ENCODE measurements at regions not wholly inside any gene's neighbourhood (a gene's known extent, or its start where the extent isn't known, plus 50 kb on each side); places are given as distances from the start of the nearest gene placed in this dataset.
"Not testable (repeated sequence)": the region's sequence is repeated elsewhere in the genome, so short reads cannot be mapped to it uniquely, and the experiment has no call there.

DNA sequence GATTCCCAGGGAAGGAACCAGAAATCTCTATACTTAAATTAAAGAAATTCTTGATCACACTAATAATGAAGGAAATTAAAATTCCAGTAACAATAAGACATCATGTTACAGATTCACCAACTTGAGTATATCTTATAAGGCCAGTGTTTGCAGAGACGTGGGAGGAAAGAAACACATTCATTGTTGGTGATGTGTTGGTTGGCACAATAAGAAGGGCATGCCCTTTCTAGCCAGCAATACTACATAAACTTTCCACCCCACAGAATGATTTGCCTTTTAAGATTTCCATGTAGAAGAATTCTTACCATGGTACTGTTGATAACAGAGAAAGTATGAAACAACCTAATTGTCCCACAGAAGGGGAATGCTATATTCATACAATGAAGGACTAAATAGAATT lies 581.5 kb downstream of the STIM2 start:
- Mint-ChIP-seq H3K4me3 (no peak overlapping the region), H3K4me1 (no peaks in the 10 kb centered on the region), H3K27me3 (no peaks in the 10 kb centered on the region), H3K9me3 (peaks cover 0 to 6% (median 2%) of the 10 kb centered on the region in 8 donors), H3K36me3 (no peaks in the 10 kb centered on the region), H3K27ac (no peak overlapping the region)
- Histone ChIP-seq H3K4me1 (ENCODE audit: insufficient read depth, low read length) (no peaks in the 10 kb centered on the region), H3K27ac (ENCODE audit: low read depth, low read length) (no peak overlapping the region), H3K36me3 (ENCODE audit: insufficient read depth, low read length) (no peaks in the 10 kb centered on the region), H3K4me3 (ENCODE audit: low read length in 2 of 2) (no peak overlapping the region), H3K9me3 (ENCODE audit: control insufficient read depth in 1 of 2, low read length in 2 of 2) (no peaks in the 10 kb centered on the region), H3K27me3 (ENCODE audit: insufficient read depth, low read length) (no peaks in the 10 kb centered on the region)
- no peak for DNase-seq
- ChIA-PET CTCF (ENCODE audit: partially characterized antibody) (no interaction called here), POLR2A (ENCODE audit: partially characterized antibody) (no interaction called here)
- intact Hi-C loops (cut with micrococcal nuclease) = no loop called here

DNA sequence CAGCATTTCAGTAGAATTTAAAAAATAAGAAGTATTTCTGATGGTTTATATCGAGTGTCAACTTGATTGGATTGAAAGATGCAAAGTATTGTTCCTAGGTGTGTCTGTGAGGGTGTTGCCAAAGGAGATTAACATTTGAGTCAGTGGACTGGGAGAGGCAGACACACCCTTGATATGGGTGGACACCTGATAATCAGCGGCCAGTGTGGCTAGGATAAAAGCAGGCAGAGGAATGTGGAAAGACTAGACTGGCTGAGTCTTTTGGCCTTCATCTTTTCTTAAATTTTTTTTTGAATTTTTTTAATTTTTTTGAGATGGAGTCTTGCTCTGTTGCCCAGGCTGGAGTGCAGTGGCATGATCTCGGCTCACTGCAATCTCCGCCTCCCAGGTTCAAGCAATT lies 582.0 kb downstream of the STIM2 start:
- POLR2A ChIA-PET (ENCODE audit: partially characterized antibody); CTCF ChIA-PET (ENCODE audit: partially characterized antibody); H3K36me3 Mint-ChIP-seq; H3K36me3 ChIP-seq (ENCODE audit: insufficient read depth, low read length); H3K4me3 Mint-ChIP-seq; H3K9me3 ChIP-seq (ENCODE audit: control insufficient read depth in 1 of 2, low read length in 2 of 2); H3K27me3 ChIP-seq (ENCODE audit: insufficient read depth, low read length); H3K4me3 ChIP-seq (ENCODE audit: low read length in 2 of 2); H3K27me3 Mint-ChIP-seq; H3K4me1 Mint-ChIP-seq; H3K27ac ChIP-seq (ENCODE audit: low read depth, low read length); H3K27ac Mint-ChIP-seq; H3K9me3 Mint-ChIP-seq; DNase-seq; H3K4me1 ChIP-seq (ENCODE audit: insufficient read depth, low read length); intact Hi-C loops (cut with micrococcal nuclease): not testable (repeated sequence)

DNA sequence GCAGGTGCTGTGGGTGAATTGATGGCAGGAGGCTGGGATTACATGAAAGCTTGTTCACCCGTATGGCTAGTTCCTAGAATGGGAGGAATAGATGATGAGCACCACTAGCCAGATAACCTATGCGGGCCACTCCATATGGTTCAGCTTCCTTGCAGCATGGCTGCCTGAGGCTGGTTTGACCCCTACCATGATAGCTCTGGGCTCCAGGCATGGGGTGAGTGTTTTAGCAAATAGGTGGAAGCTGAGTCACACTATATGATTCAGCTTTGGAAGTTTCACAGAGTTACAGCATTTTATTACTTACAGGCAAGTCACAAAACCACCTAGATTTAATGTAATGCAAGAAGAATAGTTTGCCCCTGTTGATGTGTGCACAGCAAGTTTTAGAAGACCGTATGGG lies 603.2 kb downstream of the STIM2 start:
- POLR2A ChIA-PET (ENCODE audit: partially characterized antibody) = no interaction called here

DNA sequence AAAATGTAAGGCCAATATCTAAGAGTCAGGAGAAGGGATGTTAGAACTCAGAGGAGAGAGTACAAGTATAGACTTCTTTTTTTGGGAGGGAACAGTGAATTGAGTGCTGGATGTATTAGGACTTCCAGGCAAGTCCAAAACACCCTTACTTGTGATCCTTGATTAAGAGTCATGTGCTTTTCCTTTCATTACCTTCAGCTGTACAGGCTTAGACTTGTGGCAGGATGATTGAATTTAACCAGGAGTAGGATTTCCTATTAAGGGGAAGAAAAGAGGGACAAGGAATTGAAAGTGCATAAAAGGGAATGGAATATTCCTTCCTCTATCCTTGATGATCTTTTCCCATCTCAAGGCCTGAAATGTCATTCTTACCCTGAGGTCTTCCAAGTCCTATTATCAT lies 606.7 kb downstream of the STIM2 start:
- no peak overlapping the region for H3K4me3 ChIP-seq (ENCODE audit: low read length in 2 of 2)
- CTCF ChIA-PET (ENCODE audit: partially characterized antibody) = no interaction called here
- Mint-ChIP-seq H3K27ac (no peak overlapping the region), H3K4me1 (no peaks in the 10 kb centered on the region), H3K9me3 (peaks cover 0 to 27% (median under 1%) of the 10 kb centered on the region in 8 donors), H3K27me3 (no peaks in the 10 kb centered on the region), H3K36me3 (no peaks in the 10 kb centered on the region), H3K4me3 (no peak overlapping the region)
- no peaks in the 10 kb centered on the region for H3K27me3 ChIP-seq (ENCODE audit: insufficient read depth, low read length)
- DNase-seq = no peak
- no peak overlapping the region for H3K27ac ChIP-seq (ENCODE audit: low read depth, low read length)
- no peaks in the 10 kb centered on the region for H3K4me1 ChIP-seq (ENCODE audit: insufficient read depth, low read length)
- intact Hi-C loops (cut with micrococcal nuclease) = no loop called here
- POLR2A ChIA-PET (ENCODE audit: partially characterized antibody) = no interaction called here
- no peaks in the 10 kb centered on the region for H3K9me3 ChIP-seq (ENCODE audit: control insufficient read depth in 1 of 2, low read length in 2 of 2)
- no peaks in the 10 kb centered on the region for H3K36me3 ChIP-seq (ENCODE audit: insufficient read depth, low read length)

More for the DNA sequence above, 603.2 kb downstream of the STIM2 start:
- no peaks in the 10 kb centered on the region for H3K4me1 Mint-ChIP-seq
- no peak overlapping the region for H3K27ac ChIP-seq (ENCODE audit: low read depth, low read length)
- no peaks in the 10 kb centered on the region for H3K9me3 ChIP-seq (ENCODE audit: control insufficient read depth in 1 of 2, low read length in 2 of 2)
- H3K4me3 Mint-ChIP-seq = no peak overlapping the region
- H3K36me3 Mint-ChIP-seq = no peaks in the 10 kb centered on the region
- H3K4me1 ChIP-seq (ENCODE audit: insufficient read depth, low read length) = no peaks in the 10 kb centered on the region
- no peaks in the 10 kb centered on the region for H3K27me3 Mint-ChIP-seq
- no peak for DNase-seq
- intact Hi-C loops (cut with micrococcal nuclease) = no loop called here
- H3K9me3 Mint-ChIP-seq = peaks cover 0 to 19% (median under 1%) of the 10 kb centered on the region in 8 donors
- no peaks in the 10 kb centered on the region for H3K36me3 ChIP-seq (ENCODE audit: insufficient read depth, low read length)
- no peak overlapping the region for H3K27ac Mint-ChIP-seq
- CTCF ChIA-PET (ENCODE audit: partially characterized antibody) = no interaction called here
- no peak overlapping the region for H3K4me3 ChIP-seq (ENCODE audit: low read length in 2 of 2)
- no peaks in the 10 kb centered on the region for H3K27me3 ChIP-seq (ENCODE audit: insufficient read depth, low read length)

DNA sequence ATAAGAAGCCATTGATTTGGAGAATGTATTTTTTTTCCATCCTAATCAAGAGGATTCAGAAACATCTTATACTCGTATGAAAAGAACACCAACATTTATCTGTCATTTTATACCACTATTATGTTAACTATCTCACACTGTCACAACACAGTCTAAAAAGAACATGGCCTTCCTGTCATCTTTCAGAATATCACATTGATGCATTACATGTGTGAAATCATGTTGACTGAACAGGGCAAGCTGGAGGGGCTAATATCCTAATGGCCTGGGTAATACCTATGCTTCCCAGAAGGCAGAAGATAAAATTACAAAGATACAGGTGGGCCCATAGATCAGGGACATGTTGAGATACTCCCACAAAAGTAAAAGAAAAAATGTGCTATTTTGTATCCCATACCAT lies 611.7 kb downstream of the STIM2 start:
- H3K27me3 Mint-ChIP-seq = no peaks in the 10 kb centered on the region
- peaks cover 0 to 16% (median under 1%) of the 10 kb centered on the region in 8 donors for H3K9me3 Mint-ChIP-seq
- CTCF ChIA-PET (ENCODE audit: partially characterized antibody) = no interaction called here
- no peak overlapping the region for H3K4me3 ChIP-seq (ENCODE audit: low read length in 2 of 2)
- H3K4me1 ChIP-seq (ENCODE audit: insufficient read depth, low read length) = no peaks in the 10 kb centered on the region
- H3K36me3 Mint-ChIP-seq = no peaks in the 10 kb centered on the region
- POLR2A ChIA-PET (ENCODE audit: partially characterized antibody) = no interaction called here
- intact Hi-C loops (cut with micrococcal nuclease) = no loop called here
- no peak overlapping the region for H3K4me3 Mint-ChIP-seq
- no peak overlapping the region for H3K27ac Mint-ChIP-seq
- DNase-seq = no peak
- H3K27ac ChIP-seq (ENCODE audit: low read depth, low read length) = no peak overlapping the region
- H3K9me3 ChIP-seq (ENCODE audit: control insufficient read depth in 1 of 2, low read length in 2 of 2) = no peaks in the 10 kb centered on the region
- H3K27me3 ChIP-seq (ENCODE audit: insufficient read depth, low read length) = no peaks in the 10 kb centered on the region
- no peaks in the 10 kb centered on the region for H3K4me1 Mint-ChIP-seq
- no peaks in the 10 kb centered on the region for H3K36me3 ChIP-seq (ENCODE audit: insufficient read depth, low read length)

GRCh38 chr4:27474691-27475090 lies 614.0 kb downstream of the STIM2 start:
- Histone ChIP-seq H3K27me3 (ENCODE audit: insufficient read depth, low read length) (no peaks in the 10 kb centered on the region), H3K4me3 (ENCODE audit: low read length in 2 of 2) (no peak overlapping the region), H3K27ac (ENCODE audit: low read depth, low read length) (no peak overlapping the region), H3K4me1 (ENCODE audit: insufficient read depth, low read length) (no peaks in the 10 kb centered on the region), H3K9me3 (ENCODE audit: control insufficient read depth in 1 of 2, low read length in 2 of 2) (no peaks in the 10 kb centered on the region), H3K36me3 (ENCODE audit: insufficient read depth, low read length) (no peaks in the 10 kb centered on the region)
- no peaks in the 10 kb centered on the region for H3K4me1 Mint-ChIP-seq
- CTCF ChIA-PET (ENCODE audit: partially characterized antibody) = no interaction called here
- no peak for DNase-seq
- POLR2A ChIA-PET (ENCODE audit: partially characterized antibody) = no interaction called here
- intact Hi-C loops (cut with micrococcal nuclease) = no loop called here
- no peak overlapping the region for H3K4me3 Mint-ChIP-seq
- no peaks in the 10 kb centered on the region for H3K27me3 Mint-ChIP-seq
- no peaks in the 10 kb centered on the region for H3K36me3 Mint-ChIP-seq
- H3K27ac Mint-ChIP-seq = no peak overlapping the region
- peaks cover 0 to 16% (median 0%) of the 10 kb centered on the region in 8 donors for H3K9me3 Mint-ChIP-seq

- DNase-seq = no peak
- H3K36me3 ChIP-seq (ENCODE audit: insufficient read depth, low read length) = no peaks in the 10 kb centered on the region
- no peaks in the 10 kb centered on the region for H3K27me3 Mint-ChIP-seq
- no peaks in the 10 kb centered on the region for H3K36me3 Mint-ChIP-seq
- H3K9me3 ChIP-seq (ENCODE audit: control insufficient read depth in 1 of 2, low read length in 2 of 2) = no peaks in the 10 kb centered on the region
- peaks cover 0 to 2% (median 0%) of the 10 kb centered on the region in 8 donors for H3K9me3 Mint-ChIP-seq
- ChIA-PET POLR2A (ENCODE audit: partially characterized antibody) (no interaction called here), CTCF (ENCODE audit: partially characterized antibody) (no interaction called here)
- H3K27me3 ChIP-seq (ENCODE audit: insufficient read depth, low read length) = no peaks in the 10 kb centered on the region
- no peaks in the 10 kb centered on the region for H3K4me1 Mint-ChIP-seq
- H3K4me1 ChIP-seq (ENCODE audit: insufficient read depth, low read length) = no peaks in the 10 kb centered on the region
- no peak overlapping the region for H3K27ac Mint-ChIP-seq
- no peak overlapping the region for H3K4me3 Mint-ChIP-seq
- H3K4me3 ChIP-seq (ENCODE audit: low read length in 2 of 2) = no peak overlapping the region
- intact Hi-C loops (cut with micrococcal nuclease) = no loop called here
- H3K27ac ChIP-seq (ENCODE audit: low read depth, low read length) = no peak overlapping the region
Measured at GRCh38 chr4:27484216-27484615, 623.6 kb downstream of the STIM2 start.

GRCh38 chr4:27490315-27490714 lies 629.7 kb downstream of the STIM2 start:
- Histone ChIP-seq H3K4me1 (ENCODE audit: insufficient read depth, low read length) (no peaks in the 10 kb centered on the region), H3K36me3 (ENCODE audit: insufficient read depth, low read length) (no peaks in the 10 kb centered on the region), H3K27ac (ENCODE audit: low read depth, low read length) (no peak overlapping the region), H3K9me3 (ENCODE audit: control insufficient read depth in 1 of 2, low read length in 2 of 2) (no peaks in the 10 kb centered on the region), H3K27me3 (ENCODE audit: insufficient read depth, low read length) (no peaks in the 10 kb centered on the region), H3K4me3 (ENCODE audit: low read length in 2 of 2) (no peak overlapping the region)
- Mint-ChIP-seq H3K9me3 (peaks cover 0 to 4% (median 0%) of the 10 kb centered on the region in 8 donors), H3K4me1 (no peaks in the 10 kb centered on the region), H3K27ac (no peak overlapping the region), H3K36me3 (no peaks in the 10 kb centered on the region), H3K4me3 (no peak overlapping the region), H3K27me3 (no peaks in the 10 kb centered on the region)
- ChIA-PET POLR2A (ENCODE audit: partially characterized antibody) (no interaction called here), CTCF (ENCODE audit: partially characterized antibody) (no interaction called here)
- DNase-seq = no peak
- intact Hi-C loops (cut with micrococcal nuclease) = no loop called here

Data from CD4-positive, alpha-beta memory T cell (primary cell).